ENCODE measurements at regions not wholly inside any gene's neighbourhood (a gene's known extent, or its start where the extent isn't known, plus 50 kb on each side); places are given as distances from the start of the nearest gene placed in this dataset.

DNA sequence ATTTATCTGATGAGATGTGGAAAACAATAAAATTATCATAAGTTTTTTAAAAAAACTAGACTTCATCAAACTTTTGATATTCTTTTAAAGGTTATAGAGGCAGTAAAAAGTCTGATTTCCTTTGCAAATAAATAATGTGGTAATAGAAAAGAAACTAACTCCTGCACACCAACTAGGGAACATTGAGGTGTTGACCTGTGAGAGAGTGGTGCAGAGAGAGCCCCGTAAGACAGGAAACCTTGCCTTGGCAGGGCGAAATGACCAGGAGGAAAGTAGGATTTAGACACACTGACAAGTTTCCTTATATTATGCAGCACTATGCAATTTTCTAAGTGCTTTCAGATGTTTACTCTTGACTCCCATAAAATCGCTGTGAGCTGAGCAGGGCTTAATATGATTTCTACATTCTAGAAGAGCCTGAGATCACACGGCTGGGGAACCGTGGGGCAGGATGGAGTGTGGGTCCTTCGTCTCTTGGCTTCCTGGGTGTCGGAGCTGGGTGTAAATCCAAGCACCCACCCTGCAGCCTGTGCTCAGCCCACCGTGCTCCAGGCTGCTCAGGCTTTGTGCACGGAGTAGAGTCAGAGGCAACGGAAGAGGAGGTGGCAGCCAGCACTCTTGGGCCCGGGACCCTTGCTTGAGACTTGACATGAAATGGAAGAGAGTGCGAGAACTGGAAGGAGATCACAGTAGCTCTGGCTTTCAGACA lies 61.3 kb upstream of the FOXQ1 start:
- no peak for TF ChIP-seq POLR2A (IDR thresholded peaks at IDR 0.05)
- TF ChIP-seq, protein P1, sequence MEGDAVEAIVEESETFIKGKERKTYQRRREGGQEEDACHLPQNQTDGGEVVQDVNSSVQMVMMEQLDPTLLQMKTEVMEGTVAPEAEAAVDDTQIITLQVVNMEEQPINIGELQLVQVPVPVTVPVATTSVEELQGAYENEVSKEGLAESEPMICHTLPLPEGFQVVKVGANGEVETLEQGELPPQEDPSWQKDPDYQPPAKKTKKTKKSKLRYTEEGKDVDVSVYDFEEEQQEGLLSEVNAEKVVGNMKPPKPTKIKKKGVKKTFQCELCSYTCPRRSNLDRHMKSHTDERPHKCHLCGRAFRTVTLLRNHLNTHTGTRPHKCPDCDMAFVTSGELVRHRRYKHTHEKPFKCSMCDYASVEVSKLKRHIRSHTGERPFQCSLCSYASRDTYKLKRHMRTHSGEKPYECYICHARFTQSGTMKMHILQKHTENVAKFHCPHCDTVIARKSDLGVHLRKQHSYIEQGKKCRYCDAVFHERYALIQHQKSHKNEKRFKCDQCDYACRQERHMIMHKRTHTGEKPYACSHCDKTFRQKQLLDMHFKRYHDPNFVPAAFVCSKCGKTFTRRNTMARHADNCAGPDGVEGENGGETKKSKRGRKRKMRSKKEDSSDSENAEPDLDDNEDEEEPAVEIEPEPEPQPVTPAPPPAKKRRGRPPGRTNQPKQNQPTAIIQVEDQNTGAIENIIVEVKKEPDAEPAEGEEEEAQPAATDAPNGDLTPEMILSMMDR (IDR thresholded peaks at IDR 0.05), result no peak
- TF ChIP-seq POLR2AphosphoS5 (IDR thresholded peaks at IDR 0.05), result no peak
- no peak for TF ChIP-seq EP300 (IDR thresholded peaks at IDR 0.05)
